ENCODE measurements at regions not wholly inside any gene's neighbourhood (a gene's known extent, or its start where the extent isn't known, plus 50 kb on each side); places are given as distances from the start of the nearest gene placed in this dataset.

- WGBS, 2 donors = 65% methylated on average over 2 of the region's 2 CpGs; no CpG with 5 or more reads in 1 of the 2 donors
- intact Hi-C loops (cut with DNase I) = no loop called here
- TF ChIP-seq POLR2A (IDR thresholded peaks at IDR 0.05) (no peak), CTCF (IDR thresholded peaks at IDR 0.05) (no peak)
- H3K4me1 ChIP-seq = peaks cover 0 to 22% (median 0%) of the 10 kb centered on the region in 3 donors
- H3K27me3 ChIP-seq = peaks cover 0 to 57% (median 0%) of the 10 kb centered on the region in 4 donors
- no peak overlapping the region for H3K4me3 ChIP-seq
- no peak overlapping the region for H3K27ac ChIP-seq
- DNase-seq = no peak
- H3K36me3 ChIP-seq = no peaks in the 10 kb centered on the region
- H3K9me3 ChIP-seq = no peaks in the 10 kb centered on the region
These were observed 205.7 kb upstream of the NAV2 start for GRCh38 chr11:19506816-19507486.

GRCh38 chr11:19502691-19503253, 209.9 kb upstream of the NAV2 start:
- WGBS, 2 donors = 84 to 85% methylated on average over 3 of the region's 3 CpGs

GRCh38 chr11:19501631-19502030, 211.0 kb upstream of the NAV2 start:
- no peak for TF ChIP-seq CTCF (IDR thresholded peaks at IDR 0.05)
- TF ChIP-seq POLR2A (IDR thresholded peaks at IDR 0.05) = no peak
- intact Hi-C loops (cut with DNase I) = no loop called here
- WGBS, 2 donors = 71 to 77% methylated on average over 7 of the region's 7 CpGs
- no peaks in the 10 kb centered on the region for H3K4me1 ChIP-seq
- no peaks in the 10 kb centered on the region for H3K9me3 ChIP-seq
- no peak for DNase-seq
- peaks cover 0 to 23% (median 0%) of the 10 kb centered on the region in 4 donors for H3K27me3 ChIP-seq
- H3K36me3 ChIP-seq = no peaks in the 10 kb centered on the region
- H3K27ac ChIP-seq = no peak overlapping the region
- no peak overlapping the region for H3K4me3 ChIP-seq

More at GRCh38 chr11:19502691-19503253, 209.9 kb upstream of the NAV2 start:
- H3K4me1 ChIP-seq = no peaks in the 10 kb centered on the region
- intact Hi-C loops (cut with DNase I) = no loop called here
- no peak for DNase-seq
- H3K9me3 ChIP-seq = no peaks in the 10 kb centered on the region
- peaks cover 0 to 27% (median 0%) of the 10 kb centered on the region in 4 donors for H3K27me3 ChIP-seq
- no peak for TF ChIP-seq POLR2A (IDR thresholded peaks at IDR 0.05)
- no peak for TF ChIP-seq CTCF (IDR thresholded peaks at IDR 0.05)
- no peak overlapping the region for H3K27ac ChIP-seq
- no peaks in the 10 kb centered on the region for H3K36me3 ChIP-seq
- no peak overlapping the region for H3K4me3 ChIP-seq

- no peak overlapping the region for H3K4me3 ChIP-seq
- 79 to 84% methylated on average over 2 of the region's 3 CpGs for WGBS, 2 donors
- DNase-seq = no peak
- H3K27ac ChIP-seq = no peak overlapping the region
- H3K9me3 ChIP-seq = no peaks in the 10 kb centered on the region
- H3K36me3 ChIP-seq = no peaks in the 10 kb centered on the region
- peaks cover 0 to 8% (median 0%) of the 10 kb centered on the region in 4 donors for H3K27me3 ChIP-seq
- no peaks in the 10 kb centered on the region for H3K4me1 ChIP-seq
- intact Hi-C loops (cut with DNase I) = no loop called here
- no peak for TF ChIP-seq POLR2A (IDR thresholded peaks at IDR 0.05)
- no peak for TF ChIP-seq CTCF (IDR thresholded peaks at IDR 0.05)
These were observed 212.6 kb upstream of the NAV2 start for GRCh38 chr11:19499999-19500398.

GRCh38 chr11:19499026-19499669, 213.5 kb upstream of the NAV2 start:
- no peaks in the 10 kb centered on the region for H3K4me1 ChIP-seq
- WGBS, 2 donors = 32 to 37% methylated on average over 4 of the region's 4 CpGs
- DNase-seq = no peak
- H3K27ac ChIP-seq = no peak overlapping the region
- intact Hi-C loops (cut with DNase I) = no loop called here
- TF ChIP-seq POLR2A (IDR thresholded peaks at IDR 0.05) (no peak), CTCF (IDR thresholded peaks at IDR 0.05) (no peak)
- no peaks in the 10 kb centered on the region for H3K36me3 ChIP-seq
- peaks cover 0 to 6% (median 0%) of the 10 kb centered on the region in 4 donors for H3K27me3 ChIP-seq
- no peaks in the 10 kb centered on the region for H3K9me3 ChIP-seq
- H3K4me3 ChIP-seq = no peak overlapping the region

Data from esophagus squamous epithelium (tissue), 5 donors.